K562 (cell line): ENCODE measurements at regions not wholly inside any gene's neighbourhood (a gene's known extent, or its start where the extent isn't known, plus 50 kb on each side); places are given as distances from the start of the nearest gene placed in this dataset.

Source experiments
- ATAC-seq: fragments of 200-7000 bp; cut with Tn5 transposase; 3 replicates; pipeline ENCODE4 v1.9.1; 2020; ENCODE audit warnings: moderate library complexity
- BruUV-seq: library from RNA; stranded (reverse); fragments of 400-500 nt; replicated peaks from 2 replicates; lab custom pipeline; 2021; lab: Mats Ljungman, UMichigan
- CTCF ChIA-PET: fragments of 300-600 bp; formaldehyde crosslinking; extraction: SDS; loops from one replicate; lab custom pipeline; 2021; ENCODE audit warnings: low intra/inter-chr PET ratio; lab: Yijun Ruan, JAX
- POLR2A ChIA-PET: fragments of 300-600, 350-650 bp; sonication (Branson Sonifier 250); formaldehyde crosslinking; extraction: SDS; loops from one replicate; lab custom pipeline; 2021; ENCODE audit warnings: antibody characterized with exemption, inconsistent platforms; lab: Yijun Ruan, JAX
- DNase-seq, 4 experiments: peaks; one replicate each; pipeline versions ENCODE4 v3.0.0 to v3.0.0-alpha.2; 2011 to 2018; ENCODE audit warnings: low spot score in 3 of 4, mixed read lengths in 3 of 4; ENCODE audit errors: extremely low read depth in 1 of 4
- FAIRE-seq: peaks from 2 replicates; lab custom pipeline; 2011; peaks lifted over from hg19 to GRCh38; lab: Jason Lieb, UNC
- H2AFZ ChIP-seq: 2 replicates; pipeline ENCODE4 v1.6.0; 2011; ENCODE audit warnings: low read depth, low read length, control low read depth, inconsistent platforms
- H3K27ac ChIP-seq: fragments of 200-600 bp; 3 replicates; pipeline ENCODE4 v1.8.0; 2011; ENCODE audit warnings: low read depth, mild to moderate bottlenecking, control low read depth, inconsistent platforms, low read length, moderate library complexity, mixed read lengths; ENCODE audit errors: extremely low read depth
- H3K27me3 ChIP-seq, 2 experiments: fragments of 300-600 bp in 1 of 2; 2 replicates in 1 of 2; 3 replicates in 1 of 2; pipeline versions ENCODE4 v1.6.0 to v1.8.0; 2011; ENCODE audit warnings: inconsistent platforms in 2 of 2, low read length in 2 of 2, mild to moderate bottlenecking in 1 of 2, mixed read lengths in 1 of 2, moderate library complexity in 1 of 2; ENCODE audit not compliant: control insufficient read depth in 2 of 2, insufficient read depth in 2 of 2
- H3K36me3 ChIP-seq: fragments of 300-600 bp; 3 replicates; pipeline ENCODE4 v1.8.0; 2011; ENCODE audit warnings: mild to moderate bottlenecking, low read length, inconsistent platforms; ENCODE audit not compliant: control insufficient read depth, insufficient read depth
- H3K4me1 ChIP-seq, 2 experiments: fragments of 200-600 bp in 1 of 2; replicated peaks in 1 of 2; 2 replicates in 1 of 2; 3 replicates in 1 of 2; pipeline versions ENCODE4 v1.5.1 to v1.8.0; 2011; ENCODE audit warnings: inconsistent platforms in 2 of 2, low read length in 2 of 2, mild to moderate bottlenecking in 1 of 2, mixed read lengths in 1 of 2, moderate library complexity in 1 of 2; ENCODE audit not compliant: control insufficient read depth in 2 of 2, insufficient read depth in 2 of 2
- H3K4me2 ChIP-seq: 2 replicates; pipeline ENCODE4 v1.6.1; 2011; ENCODE audit warnings: low read length, control low read depth, inconsistent platforms, mixed read lengths; ENCODE audit not compliant: insufficient read depth
- H3K4me3 ChIP-seq: fragments of 200-600 bp; sonication (generic), shearing (Covaris generic); 2 replicates; pipeline ENCODE4 v1.5.1; 2016; ENCODE audit warnings: control low read depth, inconsistent platforms
- H3K79me2 ChIP-seq: fragments of 200-600 bp; 3 replicates; pipeline ENCODE4 v1.8.0; 2011; ENCODE audit warnings: low read length, inconsistent platforms; ENCODE audit not compliant: control insufficient read depth, insufficient read depth
- H3K9ac ChIP-seq, 2 experiments: 2 replicates each; pipeline versions ENCODE4 v1.6.0 to v1.6.1; 2011; ENCODE audit warnings: low read depth in 2 of 2, low read length in 2 of 2, control low read depth in 1 of 2, inconsistent platforms in 1 of 2, mild to moderate bottlenecking in 1 of 2, mixed read lengths in 1 of 2; ENCODE audit not compliant: insufficient read depth in 1 of 2
- H3K9me1 ChIP-seq: one replicate; pipeline ENCODE4 v1.6.0; 2011; ENCODE audit warnings: inconsistent platforms, mild to moderate bottlenecking, low read length, moderate library complexity; ENCODE audit not compliant: control insufficient read depth, insufficient read depth
- H3K9me3 ChIP-seq: replicated peaks from 2 replicates; pipeline ENCODE4 v1.5.1; 2011; ENCODE audit warnings: low read depth, low read length, inconsistent platforms; ENCODE audit not compliant: control insufficient read depth, insufficient read depth
- H4K20me1 ChIP-seq: replicated peaks from 2 replicates; pipeline ENCODE4 v1.6.1; 2011; ENCODE audit warnings: low read length, inconsistent platforms, mixed read lengths; ENCODE audit not compliant: control insufficient read depth, insufficient read depth
- CREB5 ChIP-seq: fragments of 250-450 bp; sonication (Bioruptor Pico); IDR thresholded peaks from 2 replicates; pipeline ENCODE4 v1.5.0; 2020; ENCODE audit warnings: mild to moderate bottlenecking
- ILF3 ChIP-seq: fragments of 450-650 bp; IDR thresholded peaks from 2 replicates; pipeline ENCODE4 v1.6.1; 2018; ENCODE audit warnings: antibody characterized with exemption, mild to moderate bottlenecking, moderate library complexity, borderline replicate concordance
- LCOR ChIP-seq: sonication (generic); formaldehyde crosslinking; IDR thresholded peaks from 2 replicates; pipeline ENCODE4 v1.8.0; 2022; ENCODE audit warnings: mild to moderate bottlenecking, missing genetic modification reagents
- TRIM24 ChIP-seq, 2 experiments: fragments of 450-650 bp; IDR thresholded peaks; 2 replicates each; pipeline ENCODE4 v1.6.1; 2016
- ZNF124 ChIP-seq: sonication (generic); formaldehyde crosslinking; IDR thresholded peaks from 2 replicates; pipeline ENCODE4 v1.8.1; 2022; ENCODE audit warnings: missing genetic modification reagents
- ZNF217 ChIP-seq: sonication (generic); formaldehyde crosslinking; IDR thresholded peaks from 2 replicates; pipeline ENCODE4 v1.8.0; 2022; ENCODE audit warnings: mild to moderate bottlenecking, missing genetic modification reagents
- ZNF778 ChIP-seq: fragments of 450-650 bp; formaldehyde crosslinking; IDR thresholded peaks from 2 replicates; pipeline ENCODE4 v1.4.0; 2020; ENCODE audit warnings: mild to moderate bottlenecking, moderate library complexity
- WGBS: fragments of 100-300 bp; shearing (Covaris generic); methylation state at CpG from one replicate; pipeline ENCODE4 v1.1.6; 2016; ENCODE audit warnings: low coverage, mixed read lengths; ENCODE audit not compliant: insufficient coverage; ENCODE audit errors: missing lambda C conversion rate; 5-methylcytosine and 5-hydroxymethylcytosine counted together
- in situ Hi-C: fragments of 300-500 bp; cut with MboI; formaldehyde crosslinking; loops from 4 replicates; pipeline ENCODE4 v1.15.0; 2018; ENCODE audit warnings: inconsistent platforms, mixed read lengths
- intact Hi-C: fragments of 100-400 bp; cut with micrococcal nuclease; formaldehyde crosslinking; loops from 2 replicates; pipeline ENCODE4 v1.14.2; 2022

- no peak overlapping the region for H3K9ac ChIP-seq
- no peaks in the 10 kb centered on the region for H3K9me3 ChIP-seq
- H3K4me1 ChIP-seq = no peaks in the 10 kb centered on the region
- no peaks in the 10 kb centered on the region for H3K79me2 ChIP-seq
- 2% methylated on average over 4 of the region's 4 CpGs for WGBS
- ATAC-seq = no peak
- no peak overlapping the region for H3K4me3 ChIP-seq
- no peak for FAIRE-seq
- no peaks in the 10 kb centered on the region for H3K27me3 ChIP-seq
- no peak overlapping the region for H2AFZ ChIP-seq
- H3K36me3 ChIP-seq = no peaks in the 10 kb centered on the region
- in situ Hi-C loops (no loop called here), intact Hi-C loops (no loop called here)
- ChIA-PET POLR2A (no interaction called here), CTCF (no interaction called here)
- no TSS peak for BruUV-seq
- no peak overlapping the region for H3K4me2 ChIP-seq
- DNase-seq = no peak
- no peaks in the 10 kb centered on the region for H3K9me1 ChIP-seq
- no peaks in the 10 kb centered on the region for H4K20me1 ChIP-seq
- TF ChIP-seq ZNF217 (CRISPR knock-in tag) = no peak
- TF ChIP-seq LCOR = no peak
- no peak for TF ChIP-seq ZNF124 (CRISPR knock-in tag)
- no peak for TF ChIP-seq ILF3
- no peak for TF ChIP-seq TRIM24 (IDR thresholded peaks at IDR 0.05)
- TF ChIP-seq ZNF778 = no peak
- no peak for TF ChIP-seq CREB5 (CRISPR knock-in tag)
- no peak overlapping the region for H3K27ac ChIP-seq
Observed at GRCh38 chr11:110919241-110919922, 207.1 kb upstream of the ARHGAP20 start.
